GM23338 (cell line): ENCODE measurements at regions not wholly inside any gene's neighbourhood (a gene's known extent, or its start where the extent isn't known, plus 50 kb on each side); places are given as distances from the start of the nearest gene placed in this dataset.

ENCODE experiments used
- ATAC-seq: fragments of 200-7000 bp; cut with Tn5 transposase; 3 replicates; pipeline ENCODE4 v1.9.1; 2020
- DNase-seq: peaks from one replicate; pipeline ENCODE4 v3.0.0-alpha.2; 2015; ENCODE audit warnings: low spot score
- H2AFZ ChIP-seq: fragments of 200-600 bp; sonication (generic); 2 replicates; pipeline ENCODE4 v1.8.0; 2016; ENCODE audit warnings: antibody characterized with exemption, mild to moderate bottlenecking, moderate library complexity
- H3F3A ChIP-seq: fragments of 200-600 bp; sonication (generic); replicated peaks from 2 replicates; pipeline ENCODE4 v1.8.0; 2017; ENCODE audit warnings: antibody characterized with exemption, mixed run types, low read depth
- H3K27ac ChIP-seq: fragments of 200-600 bp; sonication (generic); 2 replicates; pipeline ENCODE4 v1.6.1; 2016; ENCODE audit warnings: low read depth
- H3K27me3 ChIP-seq: fragments of 200-600 bp; sonication (generic); 2 replicates; pipeline ENCODE4 v1.8.0; 2016; ENCODE audit warnings: mild to moderate bottlenecking, mixed run types, moderate library complexity; ENCODE audit not compliant: insufficient read depth
- H3K36me3 ChIP-seq: fragments of 200-600 bp; sonication (generic); 2 replicates; pipeline ENCODE4 v1.8.0; 2016; ENCODE audit warnings: mild to moderate bottlenecking; ENCODE audit not compliant: insufficient read depth
- H3K4me1 ChIP-seq: fragments of 200-600 bp; sonication (generic); 2 replicates; pipeline ENCODE4 v1.8.0; 2016; ENCODE audit warnings: mild to moderate bottlenecking, moderate library complexity; ENCODE audit not compliant: insufficient read depth
- H3K4me2 ChIP-seq: fragments of 200-600 bp; sonication (generic); 2 replicates; pipeline ENCODE4 v1.7.1; 2017; ENCODE audit warnings: mixed run types
- H3K4me3 ChIP-seq: fragments of 200-600 bp; sonication (generic); 2 replicates; pipeline ENCODE4 v1.6.1; 2016; ENCODE audit warnings: mixed run types
- H3K79me2 ChIP-seq: fragments of 200-600 bp; sonication (generic); replicated peaks from 2 replicates; pipeline ENCODE4 v1.8.0; 2017; ENCODE audit warnings: mild to moderate bottlenecking; ENCODE audit not compliant: insufficient read depth
- H3K9me2 ChIP-seq: fragments of 200-600 bp; sonication (generic); 2 replicates; pipeline ENCODE4 v1.8.0; 2017; ENCODE audit not compliant: insufficient read depth
- H4K20me1 ChIP-seq: fragments of 200-600 bp; sonication (generic); replicated peaks from 2 replicates; pipeline ENCODE4 v1.8.0; 2017; ENCODE audit warnings: mild to moderate bottlenecking; ENCODE audit not compliant: insufficient read depth
- H3K27ac Mint-ChIP-seq: 2 replicates; pipeline ENCODE4 v1.8.0; 2020; ENCODE audit warnings: inconsistent platforms, mild to moderate bottlenecking, moderate library complexity, mixed read lengths
- H3K27me3 Mint-ChIP-seq: 3 replicates; pipeline ENCODE4 v1.8.0; 2022; ENCODE audit warnings: low read depth, mild to moderate bottlenecking, moderate library complexity, mixed read lengths, inconsistent platforms; ENCODE audit not compliant: insufficient read depth, poor library complexity
- H3K36me3 Mint-ChIP-seq: 3 replicates; pipeline ENCODE4 v1.8.0; 2021; ENCODE audit warnings: low read depth, mild to moderate bottlenecking, inconsistent platforms, moderate library complexity, mixed read lengths
- H3K4me1 Mint-ChIP-seq: 3 replicates; pipeline ENCODE4 v1.8.0; 2020; ENCODE audit warnings: mild to moderate bottlenecking, inconsistent platforms, mixed read lengths
- H3K4me3 Mint-ChIP-seq: 3 replicates; pipeline ENCODE4 v1.8.0; 2021; ENCODE audit warnings: moderate library complexity, mild to moderate bottlenecking, inconsistent platforms, mixed read lengths
- H3K9me3 Mint-ChIP-seq: 3 replicates; pipeline ENCODE4 v1.8.0; 2020; ENCODE audit warnings: moderate library complexity, mild to moderate bottlenecking, inconsistent platforms, mixed read lengths
- CREB1 ChIP-seq: fragments of 250-450 bp; sonication (Bioruptor Pico); IDR thresholded peaks from 2 replicates; pipeline ENCODE4 v1.5.0; 2020; ENCODE audit warnings: low read depth, mild to moderate bottlenecking, moderate library complexity
- ETS1 ChIP-seq: IDR thresholded peaks from 2 replicates; pipeline ENCODE4 v1.6.1; 2016; ENCODE audit warnings: antibody characterized with exemption
- REST ChIP-seq: IDR thresholded peaks from one replicate; pipeline ENCODE4 v1.6.1; 2018; ENCODE audit warnings: antibody characterized with exemption; ENCODE audit not compliant: unreplicated experiment
- ZNF114 ChIP-seq: fragments of 250-450 bp; sonication (Bioruptor Pico); IDR thresholded peaks from 2 replicates; pipeline ENCODE4 v1.5.0; 2020; ENCODE audit warnings: mild to moderate bottlenecking, moderate library complexity
- ZNF462 ChIP-seq: fragments of 250-450 bp; sonication (Bioruptor Pico); IDR thresholded peaks from 2 replicates; pipeline ENCODE4 v1.5.0; 2020; ENCODE audit warnings: mild to moderate bottlenecking, moderate library complexity

DNA sequence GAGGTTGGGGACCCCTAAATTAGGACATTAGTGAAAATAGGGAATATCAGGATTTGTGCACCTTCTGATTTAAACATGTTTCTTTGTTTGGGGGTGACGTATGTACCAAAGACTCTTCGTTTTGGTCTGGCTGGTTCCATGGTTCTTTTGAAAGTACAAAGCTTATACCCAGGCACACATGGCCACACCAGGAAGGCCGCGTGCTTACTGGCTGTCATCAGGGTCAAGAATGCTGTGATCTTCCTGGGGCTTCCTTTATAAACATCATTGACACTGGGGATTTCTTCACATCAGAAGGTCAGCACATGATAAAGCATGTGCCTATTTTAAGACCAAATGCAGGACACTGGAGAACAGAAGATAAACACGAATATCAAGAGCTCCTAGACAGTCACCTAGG lies 230.6 kb upstream of the ID2 start:
- DNase-seq (no peak), ATAC-seq (no peak)
- Histone ChIP-seq H3K4me2 (no peak overlapping the region), H3K4me1 (no peaks in the 10 kb centered on the region), H3K36me3 (no peaks in the 10 kb centered on the region), H3F3A (no peaks in the 10 kb centered on the region), H3K9me2 (peaks cover 9% of the 10 kb centered on the region; the same call in 1 of the 2 replicates), H3K27ac (no peak overlapping the region), H3K79me2 (no peaks in the 10 kb centered on the region), H2AFZ (no peak overlapping the region), H3K4me3 (no peak overlapping the region), H3K27me3 (no peaks in the 10 kb centered on the region), H4K20me1 (no peaks in the 10 kb centered on the region)
- Mint-ChIP-seq H3K4me1 (no peaks in the 10 kb centered on the region; the same call in 2 of the 3 replicates), H3K27me3 (peaks cover under 1% of the 10 kb centered on the region), H3K36me3 (0 out of 3 replicates have a peak, but pooled peaks cover 3% of the 10 kb centered on the region), H3K9me3 (peaks cover 13% of the 10 kb centered on the region), H3K4me3 (no peak overlapping the region), H3K27ac (no peak overlapping the region)
- no peak for TF ChIP-seq ZNF114 (CRISPR knock-in tag)
- TF ChIP-seq CREB1: no peak
- no peak for TF ChIP-seq ETS1
- no peak for TF ChIP-seq ZNF462 (CRISPR knock-in tag)
- TF ChIP-seq REST: no peak
